Heart left ventricle (tissue), 16 donors: ENCODE measurements at regions not wholly inside any gene's neighbourhood (a gene's known extent, or its start where the extent isn't known, plus 50 kb on each side); places are given as distances from the start of the nearest gene placed in this dataset.
A peak's percentile ranks its signal among the peaks of the same experiment; 100 is the strongest.

ENCODE experiments used
- ATAC-seq, 4 donors: fragments of 200-7000 bp; cut with Tn5 transposase; one replicate each; pipeline ENCODE4 v1.9.1; 2020 to 2022; ENCODE audit warnings: moderate library complexity in 4 of 4, mild to moderate bottlenecking in 3 of 4, moderate number of reproducible peaks in 1 of 4
- DNase-seq, 5 donors: peaks; one replicate each; pipeline ENCODE4 v3.0.0-alpha.2; 2020
- H3K27ac ChIP-seq, 12 donors: fragments of 200-600 bp; sonication (generic) in 4 of 12; one replicate each; pipeline versions ENCODE4 v1.5.0 to v1.8.0; 2016 to 2022; ENCODE audit warnings: mild to moderate bottlenecking in 2 of 12
- H3K27me3 ChIP-seq, 9 donors: fragments of 200-600 bp; sonication (generic) in 2 of 9; one replicate each; pipeline versions ENCODE4 v1.5.1 to v1.8.0; 2016 to 2022; ENCODE audit warnings: mild to moderate bottlenecking in 3 of 9
- H3K36me3 ChIP-seq, 9 donors: fragments of 200-600 bp; sonication (generic) in 2 of 9; one replicate each; pipeline versions ENCODE4 v1.5.0 to v1.8.0; 2018 to 2022; ENCODE audit warnings: mild to moderate bottlenecking in 2 of 9
- H3K4me1 ChIP-seq, 12 donors: fragments of 200-600 bp; sonication (generic) in 4 of 12; one replicate each; pipeline versions ENCODE4 v1.5.0 to v1.8.0; 2016 to 2022; ENCODE audit warnings: mild to moderate bottlenecking in 3 of 12
- H3K4me3 ChIP-seq, 12 donors: fragments of 200-600 bp; sonication (generic) in 4 of 12; one replicate each; pipeline versions ENCODE4 v1.5.0 to v1.8.0; 2017 to 2022; ENCODE audit warnings: mild to moderate bottlenecking in 9 of 12, moderate library complexity in 4 of 12
- H3K9me3 ChIP-seq, 12 donors: fragments of 200-600 bp; sonication (generic) in 4 of 12; one replicate each; pipeline versions ENCODE4 v1.5.0 to v1.8.0; 2016 to 2022; ENCODE audit warnings: mild to moderate bottlenecking in 1 of 12
- POLR2A ChIP-seq, 2 donors: fragments of 450-650 bp; IDR thresholded peaks; one replicate each; pipeline ENCODE4 v1.6.1; 2017; ENCODE audit warnings: antibody characterized with exemption in 2 of 2, mild to moderate bottlenecking in 2 of 2, moderate library complexity in 2 of 2
- WGBS, 4 donors: extraction: QIAGEN DNeasy Blood & Tissue Kit in 2 of 4; methylation state at CpG; one replicate each; pipeline versions ENCODE4 v1.1.5 to v1.1.7; 2013 to 2018; 5-methylcytosine and 5-hydroxymethylcytosine counted together
- intact Hi-C, 10 donors: fragments of 100-400 bp; cut with DNase I; formaldehyde crosslinking; loops; one replicate each; pipeline versions ENCODE4 v1.11.1 to v1.14.2; 2022
- TF ChIP-seq, protein P1 (sequence below), 12 donors: fragments of 200-600 bp; sonication (generic) in 4 of 12; IDR thresholded peaks; one replicate each; pipeline versions ENCODE4 v1.5.0 to v1.8.0; 2018 to 2022; ENCODE audit warnings: antibody characterized with exemption in 12 of 12, mild to moderate bottlenecking in 5 of 12
- donor health status: ischemic (EF 13 %, LVEDD 7.1; RV severe dilation, severe dysfunction).
- donor health status: healthy with polysubstance abuse.
- donor health status: DM: no; HTN: yes; CAD: no.
- donor health status: DM: no; HTN: no; CAD: no.
- donor health status: ischemic (EF 25% LVEDD 6.9; RV normal size, moderate dysfunction).
- donor health status: ischemic (EF 25% LVEDD 5.7; RV mildly dilated, moderate dysfunction).
- donor health status: healthy.
- donor health status: DM: yes; HTN: yes; CAD: no.
- donor health status: ischemic (EF 35%, LVEDD 5.7; RV mildly dilated, moderate dysfunction).
- donor health status: nonischemic (EF 11% LVEDD 7.7; RV severe dilation, severe dysfunction).
- donor health status: DM: yes; HTN: yes; CAD: no.
- donor health status: PGD.
- donor health status: ischemic (EF 29% LVEDD 5.4; RV normal size, mild dysfunction).
- donor health status: nonischemic (EF 23%, LVEDD 6.1; RV moderate dilation, normal function).

DNA sequence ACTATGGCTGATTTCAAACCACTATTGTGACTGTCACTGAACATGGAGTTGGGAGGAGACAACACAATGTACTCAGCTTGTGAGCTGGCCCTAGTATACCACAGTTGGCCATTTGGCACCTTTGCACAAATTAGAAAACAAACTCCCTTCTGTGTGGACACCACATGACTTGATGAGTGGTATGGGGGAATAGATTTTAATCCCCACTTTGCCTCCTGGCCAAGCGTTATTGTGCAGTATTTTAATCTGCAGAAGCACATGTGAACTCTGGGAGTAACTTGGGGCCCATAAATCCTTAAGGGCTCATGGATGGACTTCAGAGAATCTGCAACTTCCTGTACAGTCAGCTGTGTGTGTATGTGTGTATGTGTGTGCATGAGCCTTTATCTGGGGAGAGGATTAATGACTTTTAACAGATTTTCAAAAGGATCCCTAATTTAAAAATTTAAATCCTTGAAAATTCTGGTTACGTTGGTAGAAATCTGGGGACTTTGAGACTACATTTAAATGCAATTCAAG is 105.0 kb upstream of the PAQR3 start:
- Histone ChIP-seq H3K27ac (no peak overlapping the region), H3K4me3 (no peak overlapping the region), H3K27me3 (no peaks in the 10 kb centered on the region), H3K4me1 (peaks cover 0 to 14% (median 0%) of the 10 kb centered on the region in 12 donors), H3K36me3 (no peaks in the 10 kb centered on the region), H3K9me3 (no peaks in the 10 kb centered on the region)
- DNase-seq (no peak), ATAC-seq (no peak)
- 80 to 82% (median 81%) methylated on average over 2 of the region's 2 CpGs for WGBS, 4 donors
- TF ChIP-seq, protein P1, sequence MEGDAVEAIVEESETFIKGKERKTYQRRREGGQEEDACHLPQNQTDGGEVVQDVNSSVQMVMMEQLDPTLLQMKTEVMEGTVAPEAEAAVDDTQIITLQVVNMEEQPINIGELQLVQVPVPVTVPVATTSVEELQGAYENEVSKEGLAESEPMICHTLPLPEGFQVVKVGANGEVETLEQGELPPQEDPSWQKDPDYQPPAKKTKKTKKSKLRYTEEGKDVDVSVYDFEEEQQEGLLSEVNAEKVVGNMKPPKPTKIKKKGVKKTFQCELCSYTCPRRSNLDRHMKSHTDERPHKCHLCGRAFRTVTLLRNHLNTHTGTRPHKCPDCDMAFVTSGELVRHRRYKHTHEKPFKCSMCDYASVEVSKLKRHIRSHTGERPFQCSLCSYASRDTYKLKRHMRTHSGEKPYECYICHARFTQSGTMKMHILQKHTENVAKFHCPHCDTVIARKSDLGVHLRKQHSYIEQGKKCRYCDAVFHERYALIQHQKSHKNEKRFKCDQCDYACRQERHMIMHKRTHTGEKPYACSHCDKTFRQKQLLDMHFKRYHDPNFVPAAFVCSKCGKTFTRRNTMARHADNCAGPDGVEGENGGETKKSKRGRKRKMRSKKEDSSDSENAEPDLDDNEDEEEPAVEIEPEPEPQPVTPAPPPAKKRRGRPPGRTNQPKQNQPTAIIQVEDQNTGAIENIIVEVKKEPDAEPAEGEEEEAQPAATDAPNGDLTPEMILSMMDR (IDR thresholded peaks at IDR 0.05) = no peak
- TF ChIP-seq POLR2A (IDR thresholded peaks at IDR 0.05) = no peak
- intact Hi-C loops = loop anchor here in 8 of 10 donors (5.0 to 10.0 kb wide), 4 partner anchors 528 to 1171 kb away; partner anchors contain the start of gene ANTXR2 (in 1 of the 8)

DNA sequence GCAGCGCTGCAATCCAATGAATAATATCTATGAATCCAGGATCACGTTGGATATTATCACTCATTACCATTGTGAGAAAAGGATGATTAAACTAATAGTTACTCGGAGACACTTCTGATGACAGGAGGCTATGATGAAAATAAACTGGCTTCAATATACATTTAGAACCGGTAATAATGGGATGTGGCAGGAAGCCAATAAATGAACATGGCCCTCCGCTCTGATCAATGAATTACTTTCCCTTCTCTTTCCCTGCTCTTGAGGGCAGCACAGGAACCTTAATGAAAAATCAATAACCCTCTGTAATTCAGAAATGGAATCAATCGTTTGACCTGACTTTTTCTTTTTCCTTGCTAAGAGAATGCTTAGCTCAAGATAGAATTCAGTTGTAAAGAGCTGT is 103.9 kb upstream of the PAQR3 start:
- Histone ChIP-seq H3K4me1 (peaks cover 0 to 8% (median 0%) of the 10 kb centered on the region in 12 donors), H3K4me3 (no peak overlapping the region), H3K9me3 (no peaks in the 10 kb centered on the region), H3K27ac (no peak overlapping the region), H3K27me3 (no peaks in the 10 kb centered on the region), H3K36me3 (no peaks in the 10 kb centered on the region)
- DNase-seq = no peak
- intact Hi-C loops = loop anchor here (2.0 to 10.0 kb wide), 6 partner anchors 529 to 1172 kb away; partner anchors contain the start of gene ANTXR2 (in 1 of the 10)
- TF ChIP-seq, protein P1 (IDR thresholded peaks at IDR 0.05) = no peak
- TF ChIP-seq POLR2A (IDR thresholded peaks at IDR 0.05) = no peak
- WGBS, 4 donors = 81 to 87% (median 83%) methylated on average over 6 of the region's 6 CpGs
- no peak for ATAC-seq

DNA sequence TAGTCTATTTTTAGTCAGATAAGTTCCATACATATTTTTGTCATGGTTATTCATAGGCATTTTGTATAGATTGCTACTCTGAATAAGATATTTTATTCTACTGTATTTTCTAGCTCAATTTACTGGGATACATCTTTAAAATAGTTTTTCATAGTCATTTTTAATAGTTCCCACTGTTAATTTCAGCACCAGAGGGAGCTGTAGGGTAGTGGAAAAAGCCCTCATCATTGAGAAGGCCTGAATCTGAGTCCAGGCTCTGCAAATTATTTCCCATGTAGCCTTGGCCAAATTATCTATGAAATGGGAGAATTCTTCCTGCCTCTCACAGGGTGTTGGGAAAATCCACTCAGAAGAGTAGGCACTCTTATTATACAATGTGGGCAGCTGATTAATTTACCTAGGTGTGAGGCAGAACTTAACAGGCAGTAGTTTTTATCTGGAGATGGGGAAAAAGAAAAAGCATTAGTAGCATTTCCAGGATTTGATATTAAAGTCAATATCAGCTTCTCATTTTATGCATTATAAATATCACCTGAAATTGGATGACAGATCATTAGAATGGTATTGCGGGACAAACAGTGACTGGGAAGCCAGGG is 102.9 kb upstream of the PAQR3 start:
- WGBS, 4 donors = 86 to 95% (median 91%) methylated on average over 1 of the region's 1 CpG
- intact Hi-C loops = loop anchor here (2.0 to 10.0 kb wide), 6 partner anchors 530 to 1173 kb away; partner anchors contain the start of gene ANTXR2 (in 1 of the 10)
- ATAC-seq (peak in 3 of 4 donors; percentile 44 to 64 (median 61)), DNase-seq (no peak)
- Histone ChIP-seq H3K4me3 (no peak overlapping the region), H3K4me1 (peaks cover 0 to 4% (median 0%) of the 10 kb centered on the region in 12 donors), H3K27ac (no peak overlapping the region), H3K27me3 (no peaks in the 10 kb centered on the region), H3K9me3 (no peaks in the 10 kb centered on the region), H3K36me3 (no peaks in the 10 kb centered on the region)
- TF ChIP-seq POLR2A (IDR thresholded peaks at IDR 0.05) = no peak
- TF ChIP-seq, protein P1 (IDR thresholded peaks at IDR 0.05) = peak; percentile 32 to 70 (median 56)

DNA sequence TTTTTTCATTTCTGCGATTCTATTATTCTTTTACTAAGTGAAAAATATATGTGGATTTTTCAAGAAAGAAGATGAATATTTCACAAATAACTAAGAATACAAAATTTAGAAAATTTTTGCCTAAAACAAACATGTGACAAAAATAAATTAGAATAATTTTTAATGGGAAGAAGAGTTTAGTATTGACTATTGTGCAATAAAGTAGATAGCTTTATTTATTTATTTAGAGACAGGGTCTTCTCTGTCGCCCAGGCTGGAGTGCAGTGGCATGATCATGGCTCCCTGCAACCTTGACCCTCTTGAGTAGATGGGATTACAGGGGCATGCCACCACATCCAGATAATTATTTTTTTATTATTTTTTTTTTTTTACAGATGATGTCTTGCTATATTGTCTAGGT is 95.3 kb upstream of the PAQR3 start:
- intact Hi-C loops = loop anchor here in 1 of 10 donors (10.0 kb wide), 1 partner anchor 1180 kb away; no protein-coding TSS in a partner anchor
- peaks cover 0 to 5% (median 0%) of the 10 kb centered on the region in 12 donors for H3K4me1 ChIP-seq
- H3K9me3 ChIP-seq = no peaks in the 10 kb centered on the region
- 89 to 93% (median 90%) methylated on average over 2 of the region's 2 CpGs for WGBS, 4 donors
- H3K27me3 ChIP-seq = no peaks in the 10 kb centered on the region
- H3K4me3 ChIP-seq = no peak overlapping the region
- TF ChIP-seq, protein P1 (IDR thresholded peaks at IDR 0.05) = no peak
- no peak for TF ChIP-seq POLR2A (IDR thresholded peaks at IDR 0.05)
- H3K27ac ChIP-seq = no peak overlapping the region
- no peaks in the 10 kb centered on the region for H3K36me3 ChIP-seq
- DNase-seq (no peak), ATAC-seq (no peak)
